ENCODE measurements at regions not wholly inside any gene's neighbourhood (a gene's known extent, or its start where the extent isn't known, plus 50 kb on each side); places are given as distances from the start of the nearest gene placed in this dataset.
A peak's percentile ranks its signal among the peaks of the same experiment; 100 is the strongest.

GRCh38 chr7:27388561-27388960, 146.0 kb downstream of the EVX1 start:
- Histone ChIP-seq H2BK12ac (ENCODE audit: low read length) (peak overlapping the region; percentile 36), H2BK120ac (ENCODE audit: insufficient read depth, low read length, poor library complexity) (no peak overlapping the region), H3K27ac (ENCODE audit: low read depth, low read length) (no peak overlapping the region), H3K79me2 (ENCODE audit: control insufficient read depth, insufficient read depth, low read length, poor library complexity) (no peaks in the 10 kb centered on the region), H3K4ac (ENCODE audit: low read depth, low read length) (no peak overlapping the region), H3K14ac (ENCODE audit: low read length) (no peak overlapping the region), H3K36me3 (ENCODE audit: control insufficient read depth in 1 of 2, insufficient read depth in 2 of 2, low read length in 2 of 2) (no peaks in the 10 kb centered on the region), H3K4me1 (ENCODE audit: control insufficient read depth in 1 of 2, insufficient read depth in 2 of 2, low read length in 2 of 2) (no peaks in the 10 kb centered on the region), H2BK5ac (ENCODE audit: low read depth, low read length, poor library complexity) (no peak overlapping the region), H3K18ac (ENCODE audit: low read length) (no peak overlapping the region), H3K23ac (ENCODE audit: low read length) (no peak overlapping the region), H4K12ac (ENCODE audit: low read depth, low read length) (no peak overlapping the region), H3K27me3 (ENCODE audit: insufficient read depth, low read length) (no peaks in the 10 kb centered on the region), H4K8ac (ENCODE audit: low read depth, low read length) (no peak overlapping the region), H3K4me2 (ENCODE audit: low read length) (no peak overlapping the region), H3K9ac (ENCODE audit: low read length) (no peak overlapping the region), H3K9me3 (ENCODE audit: insufficient read depth, low read depth, low read length) (no peaks in the 10 kb centered on the region), H2AK5ac (ENCODE audit: low read length) (no peak overlapping the region), H3K79me1 (ENCODE audit: low read length) (no peaks in the 10 kb centered on the region), H2AFZ (ENCODE audit: insufficient read depth, low read length, poor library complexity) (no peak overlapping the region), H3K4me3 (ENCODE audit: low read depth, low read length) (no peak overlapping the region), H4K91ac (ENCODE audit: low read depth, low read length) (no peak overlapping the region)
- no peak for DNase-seq
- WGBS (ENCODE audit: extremely low coverage, insufficient coverage, insufficient read length) = no CpG with 5 or more reads among the region's 7 CpGs

- Histone ChIP-seq H3K27ac (ENCODE audit: low read depth, low read length) (no peak overlapping the region), H3K18ac (ENCODE audit: low read length) (no peak overlapping the region), H3K4me3 (ENCODE audit: low read depth, low read length) (no peak overlapping the region), H3K27me3 (ENCODE audit: insufficient read depth, low read length) (no peaks in the 10 kb centered on the region), H3K79me1 (ENCODE audit: low read length) (no peaks in the 10 kb centered on the region), H4K8ac (ENCODE audit: low read depth, low read length) (no peak overlapping the region), H2BK12ac (ENCODE audit: low read length) (no peak overlapping the region), H3K14ac (ENCODE audit: low read length) (no peak overlapping the region), H3K9me3 (ENCODE audit: insufficient read depth, low read depth, low read length) (no peaks in the 10 kb centered on the region), H3K79me2 (ENCODE audit: control insufficient read depth, insufficient read depth, low read length, poor library complexity) (no peaks in the 10 kb centered on the region), H3K4me1 (ENCODE audit: control insufficient read depth in 1 of 2, insufficient read depth in 2 of 2, low read length in 2 of 2) (no peaks in the 10 kb centered on the region), H2AK5ac (ENCODE audit: low read length) (no peak overlapping the region), H3K4me2 (ENCODE audit: low read length) (no peak overlapping the region), H3K9ac (ENCODE audit: low read length) (no peak overlapping the region), H4K91ac (ENCODE audit: low read depth, low read length) (no peak overlapping the region), H3K4ac (ENCODE audit: low read depth, low read length) (no peak overlapping the region), H3K23ac (ENCODE audit: low read length) (no peak overlapping the region), H3K36me3 (ENCODE audit: control insufficient read depth in 1 of 2, insufficient read depth in 2 of 2, low read length in 2 of 2) (no peaks in the 10 kb centered on the region), H4K12ac (ENCODE audit: low read depth, low read length) (no peak overlapping the region), H2BK5ac (ENCODE audit: low read depth, low read length, poor library complexity) (no peak overlapping the region), H2BK120ac (ENCODE audit: insufficient read depth, low read length, poor library complexity) (no peak overlapping the region), H2AFZ (ENCODE audit: insufficient read depth, low read length, poor library complexity) (no peak overlapping the region)
- WGBS (ENCODE audit: extremely low coverage, insufficient coverage, insufficient read length) = no CpG with 5 or more reads among the region's 3 CpGs
- no peak for DNase-seq
Measured at GRCh38 chr7:27389496-27389895, 146.9 kb downstream of the EVX1 start.

GRCh38 chr7:27392477-27392876, 149.9 kb downstream of the EVX1 start:
- no peaks in the 10 kb centered on the region for H3K79me1 ChIP-seq (ENCODE audit: low read length)
- H4K12ac ChIP-seq (ENCODE audit: low read depth, low read length) = no peak overlapping the region
- no peak overlapping the region for H2BK12ac ChIP-seq (ENCODE audit: low read length)
- H3K4me3 ChIP-seq (ENCODE audit: low read depth, low read length) = no peak overlapping the region
- WGBS (ENCODE audit: extremely low coverage, insufficient coverage, insufficient read length) = no CpG with 5 or more reads among the region's 1 CpG
- H3K18ac ChIP-seq (ENCODE audit: low read length) = no peak overlapping the region
- H3K27ac ChIP-seq (ENCODE audit: low read depth, low read length) = no peak overlapping the region
- no peaks in the 10 kb centered on the region for H3K4me1 ChIP-seq (ENCODE audit: control insufficient read depth in 1 of 2, insufficient read depth in 2 of 2, low read length in 2 of 2)
- H3K23ac ChIP-seq (ENCODE audit: low read length) = no peak overlapping the region
- no peak overlapping the region for H2BK120ac ChIP-seq (ENCODE audit: insufficient read depth, low read length, poor library complexity)
- no peak overlapping the region for H3K14ac ChIP-seq (ENCODE audit: low read length)
- no peak overlapping the region for H3K4me2 ChIP-seq (ENCODE audit: low read length)
- no peaks in the 10 kb centered on the region for H3K36me3 ChIP-seq (ENCODE audit: control insufficient read depth in 1 of 2, insufficient read depth in 2 of 2, low read length in 2 of 2)
- no peaks in the 10 kb centered on the region for H3K27me3 ChIP-seq (ENCODE audit: insufficient read depth, low read length)
- no peaks in the 10 kb centered on the region for H3K9me3 ChIP-seq (ENCODE audit: insufficient read depth, low read depth, low read length)
- no peak overlapping the region for H2AFZ ChIP-seq (ENCODE audit: insufficient read depth, low read length, poor library complexity)
- no peak overlapping the region for H2BK5ac ChIP-seq (ENCODE audit: low read depth, low read length, poor library complexity)
- no peak overlapping the region for H4K91ac ChIP-seq (ENCODE audit: low read depth, low read length)
- DNase-seq = no peak
- H2AK5ac ChIP-seq (ENCODE audit: low read length) = no peak overlapping the region
- H3K4ac ChIP-seq (ENCODE audit: low read depth, low read length) = no peak overlapping the region
- H4K8ac ChIP-seq (ENCODE audit: low read depth, low read length) = no peak overlapping the region
- H3K79me2 ChIP-seq (ENCODE audit: control insufficient read depth, insufficient read depth, low read length, poor library complexity) = no peaks in the 10 kb centered on the region
- no peak overlapping the region for H3K9ac ChIP-seq (ENCODE audit: low read length)

GRCh38 chr7:27394871-27395270, 152.3 kb downstream of the EVX1 start:
- no peaks in the 10 kb centered on the region for H3K4me1 ChIP-seq (ENCODE audit: control insufficient read depth in 1 of 2, insufficient read depth in 2 of 2, low read length in 2 of 2)
- no peak overlapping the region for H2AFZ ChIP-seq (ENCODE audit: insufficient read depth, low read length, poor library complexity)
- H3K9ac ChIP-seq (ENCODE audit: low read length) = no peak overlapping the region
- H4K8ac ChIP-seq (ENCODE audit: low read depth, low read length) = no peak overlapping the region
- H3K36me3 ChIP-seq (ENCODE audit: control insufficient read depth in 1 of 2, insufficient read depth in 2 of 2, low read length in 2 of 2) = no peaks in the 10 kb centered on the region
- H3K79me2 ChIP-seq (ENCODE audit: control insufficient read depth, insufficient read depth, low read length, poor library complexity) = no peaks in the 10 kb centered on the region
- H3K14ac ChIP-seq (ENCODE audit: low read length) = no peak overlapping the region
- no peak overlapping the region for H2AK5ac ChIP-seq (ENCODE audit: low read length)
- no peak overlapping the region for H2BK120ac ChIP-seq (ENCODE audit: insufficient read depth, low read length, poor library complexity)
- H3K9me3 ChIP-seq (ENCODE audit: insufficient read depth, low read depth, low read length) = no peaks in the 10 kb centered on the region
- H3K4ac ChIP-seq (ENCODE audit: low read depth, low read length) = no peak overlapping the region
- H4K12ac ChIP-seq (ENCODE audit: low read depth, low read length) = no peak overlapping the region
- H3K79me1 ChIP-seq (ENCODE audit: low read length) = no peaks in the 10 kb centered on the region
- H3K23ac ChIP-seq (ENCODE audit: low read length) = no peak overlapping the region
- H3K4me2 ChIP-seq (ENCODE audit: low read length) = no peak overlapping the region
- H3K18ac ChIP-seq (ENCODE audit: low read length) = no peak overlapping the region
- H3K27me3 ChIP-seq (ENCODE audit: insufficient read depth, low read length) = no peaks in the 10 kb centered on the region
- no peak overlapping the region for H2BK5ac ChIP-seq (ENCODE audit: low read depth, low read length, poor library complexity)
- H3K4me3 ChIP-seq (ENCODE audit: low read depth, low read length) = no peak overlapping the region
- no CpG with 5 or more reads among the region's 2 CpGs for WGBS (ENCODE audit: extremely low coverage, insufficient coverage, insufficient read length)
- H4K91ac ChIP-seq (ENCODE audit: low read depth, low read length) = no peak overlapping the region
- H3K27ac ChIP-seq (ENCODE audit: low read depth, low read length) = no peak overlapping the region
- no peak for DNase-seq
- H2BK12ac ChIP-seq (ENCODE audit: low read length) = no peak overlapping the region

Data from trophoblast cell (in vitro differentiated cells and primary cell).